ENCODE measurements at regions not wholly inside any gene's neighbourhood (a gene's known extent, or its start where the extent isn't known, plus 50 kb on each side); places are given as distances from the start of the nearest gene placed in this dataset.

- no peak for TF ChIP-seq CTCF (conservative IDR thresholded peaks at IDR 0.05; ENCODE audit: control insufficient read depth, insufficient read depth, low read depth, low read length)
- DNase-seq (ENCODE audit: low read depth), result no peak
- no peak overlapping the region for H3K4me3 ChIP-seq (ENCODE audit: control insufficient read depth, low read depth, low read length)
Observed at GRCh38 chr9:28651050-28651722, 1077.9 kb upstream of the C9orf72 start.

GRCh38 chr9:28653216-28653615, 1079.9 kb upstream of the C9orf72 start:
- no peak overlapping the region for H3K4me3 ChIP-seq (ENCODE audit: control insufficient read depth, low read depth, low read length)
- no peak for TF ChIP-seq CTCF (conservative IDR thresholded peaks at IDR 0.05; ENCODE audit: control insufficient read depth, insufficient read depth, low read depth, low read length)
- no peak for DNase-seq (ENCODE audit: low read depth)

DNA sequence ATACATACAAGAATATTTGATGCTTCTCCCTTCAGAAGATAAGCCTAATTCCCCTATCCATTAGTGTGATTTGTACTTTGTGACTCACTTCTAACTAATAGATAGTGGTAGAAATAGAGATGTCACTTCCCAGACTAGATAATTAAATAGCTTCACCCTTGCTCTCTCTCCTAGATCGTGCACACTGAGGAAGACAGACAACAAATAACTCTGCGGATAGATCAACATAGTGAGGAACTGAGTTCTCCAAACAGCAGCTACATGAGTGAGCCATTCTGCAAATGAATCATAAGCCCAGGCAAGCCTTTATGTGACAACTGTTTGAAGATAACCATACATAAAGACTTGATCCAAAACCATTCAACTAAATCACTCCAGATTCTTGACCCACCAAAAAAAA, 1083.4 kb upstream of the C9orf72 start:
- H3K4me3 ChIP-seq (ENCODE audit: control insufficient read depth, low read depth, low read length), result no peak overlapping the region
- TF ChIP-seq CTCF (conservative IDR thresholded peaks at IDR 0.05; ENCODE audit: control insufficient read depth, insufficient read depth, low read depth, low read length), result no peak
- DNase-seq (ENCODE audit: low read depth), result no peak

GRCh38 chr9:28661853-28662252, 1088.6 kb upstream of the C9orf72 start:
- no peak for DNase-seq (ENCODE audit: low read depth)
- no peak overlapping the region for H3K4me3 ChIP-seq (ENCODE audit: control insufficient read depth, low read depth, low read length)
- no peak for TF ChIP-seq CTCF (conservative IDR thresholded peaks at IDR 0.05; ENCODE audit: control insufficient read depth, insufficient read depth, low read depth, low read length)

GRCh38 chr9:28662675-28663074, 1089.4 kb upstream of the C9orf72 start:
- H3K4me3 ChIP-seq (ENCODE audit: control insufficient read depth, low read depth, low read length), result no peak overlapping the region
- no peak for DNase-seq (ENCODE audit: low read depth)
- no peak for TF ChIP-seq CTCF (conservative IDR thresholded peaks at IDR 0.05; ENCODE audit: control insufficient read depth, insufficient read depth, low read depth, low read length)

- no peak for TF ChIP-seq CTCF (conservative IDR thresholded peaks at IDR 0.05; ENCODE audit: control insufficient read depth, insufficient read depth, low read depth, low read length)
- no peak for DNase-seq (ENCODE audit: low read depth)
- no peak overlapping the region for H3K4me3 ChIP-seq (ENCODE audit: control insufficient read depth, low read depth, low read length)
Observed at GRCh38 chr9:28668158-28668557, 1094.9 kb upstream of the C9orf72 start.

GRCh38 chr9:28671000-28671399, 1097.7 kb upstream of the C9orf72 start:
- no peak for DNase-seq (ENCODE audit: low read depth)
- H3K4me3 ChIP-seq (ENCODE audit: control insufficient read depth, low read depth, low read length), result no peak overlapping the region

More at GRCh38 chr9:28671000-28671399, 1097.7 kb upstream of the C9orf72 start:
- no peak for TF ChIP-seq CTCF (conservative IDR thresholded peaks at IDR 0.05; ENCODE audit: control insufficient read depth, insufficient read depth, low read depth, low read length)
